SK-N-SH (cell line): ENCODE measurements at regions not wholly inside any gene's neighbourhood (a gene's known extent, or its start where the extent isn't known, plus 50 kb on each side); places are given as distances from the start of the nearest gene placed in this dataset.

Source experiments
- CTCF ChIA-PET: fragments of 300-600, 350-600 bp; formaldehyde crosslinking; extraction: SDS; loops from one replicate; lab custom pipeline; 2021; lab: Yijun Ruan, JAX
- POLR2A ChIA-PET: fragments of 350-600 bp; sonication (Branson Sonifier 250); formaldehyde crosslinking; extraction: SDS; loops from one replicate; lab custom pipeline; 2020; ENCODE audit warnings: antibody characterized with exemption, inconsistent platforms; lab: Yijun Ruan, JAX
- DNase-seq: peaks from one replicate; pipeline ENCODE4 v3.0.0; 2012
- H2AFZ ChIP-seq: fragments of 200-600 bp; sonication (generic); 2 replicates; pipeline ENCODE4 v1.8.1; 2016; ENCODE audit warnings: antibody characterized with exemption, mild to moderate bottlenecking, low read depth
- H3F3A ChIP-seq: fragments of 200-600 bp; sonication (generic); replicated peaks from 2 replicates; pipeline ENCODE3; 2016; ENCODE audit warnings: antibody characterized with exemption, mild to moderate bottlenecking; ENCODE audit not compliant: insufficient read depth
- H3K27ac ChIP-seq, 2 experiments: fragments of 200-500 bp in 1 of 2; fragments of 200-600 bp in 1 of 2; sonication (Bioruptor generic) in 1 of 2; sonication (generic), shearing (Covaris generic) in 1 of 2; 2 replicates each; pipeline versions ENCODE4 v1.5.1 to v1.6.1; 2014 to 2016; ENCODE audit warnings: low read depth in 2 of 2, inconsistent platforms in 1 of 2, low read length in 1 of 2, mild to moderate bottlenecking in 1 of 2, mixed read lengths in 1 of 2
- H3K27me3 ChIP-seq: fragments of 200-600 bp; sonication (generic), shearing (Covaris generic); 2 replicates; pipeline ENCODE4 v1.6.1; 2016; ENCODE audit warnings: mixed run types; ENCODE audit not compliant: insufficient read depth
- H3K36me3 ChIP-seq, 2 experiments: fragments of 200-500 bp in 1 of 2; fragments of 200-600 bp in 1 of 2; sonication (Bioruptor generic) in 1 of 2; sonication (generic) in 1 of 2; replicated peaks in 1 of 2; 2 replicates each; pipeline versions ENCODE3 to v1.5.1; 2014 to 2016; ENCODE audit warnings: low read length in 1 of 2, mild to moderate bottlenecking in 1 of 2; ENCODE audit not compliant: insufficient read depth in 2 of 2, control insufficient read depth in 1 of 2
- H3K4me1 ChIP-seq, 2 experiments: fragments of 200-500 bp in 1 of 2; fragments of 200-600 bp in 1 of 2; sonication (Bioruptor generic) in 1 of 2; sonication (generic), shearing (Covaris generic) in 1 of 2; 2 replicates each; pipeline versions ENCODE4 v1.5.1 to v1.6.1; 2014 to 2016; ENCODE audit warnings: low read depth in 1 of 2, low read length in 1 of 2, mixed run types in 1 of 2; ENCODE audit not compliant: insufficient read depth in 2 of 2, control insufficient read depth in 1 of 2
- H3K4me2 ChIP-seq: fragments of 200-600 bp; sonication (generic), shearing (Covaris generic); 2 replicates; pipeline ENCODE4 v1.6.1; 2017; ENCODE audit warnings: mixed run types
- H3K4me3 ChIP-seq, 2 experiments: fragments of 200-500 bp in 1 of 2; fragments of 200-600 bp in 1 of 2; sonication (Bioruptor generic) in 1 of 2; sonication (generic), shearing (Covaris generic) in 1 of 2; 2 replicates each; pipeline versions ENCODE4 v1.5.1 to v1.8.1; 2014 to 2016; ENCODE audit warnings: low read depth in 2 of 2, inconsistent platforms in 1 of 2, low read length in 1 of 2, mild to moderate bottlenecking in 1 of 2, mixed read lengths in 1 of 2, moderate library complexity in 1 of 2
- H3K79me2 ChIP-seq: fragments of 200-600 bp; sonication (generic); 2 replicates; pipeline ENCODE4 v1.8.1; 2017; ENCODE audit warnings: mild to moderate bottlenecking; ENCODE audit not compliant: insufficient read depth
- H3K9ac ChIP-seq: fragments of 200-600 bp; sonication (generic); 2 replicates; pipeline ENCODE4 v1.6.1; 2017; ENCODE audit warnings: mixed run types
- H3K9me2 ChIP-seq: fragments of 200-600 bp; sonication (generic); 2 replicates; pipeline ENCODE4 v1.6.1; 2017; ENCODE audit warnings: mixed run types
- H3K9me3 ChIP-seq: fragments of 200-600 bp; sonication (generic); 2 replicates; pipeline ENCODE4 v1.6.1; 2017; ENCODE audit warnings: mixed run types, mild to moderate bottlenecking, moderate library complexity
- H4K20me1 ChIP-seq: fragments of 200-600 bp; sonication (generic); 2 replicates; pipeline ENCODE4 v1.6.1; 2017; ENCODE audit warnings: mild to moderate bottlenecking, mixed run types; ENCODE audit not compliant: insufficient read depth
- CHD2 ChIP-seq: fragments of 150-350 bp; IDR thresholded peaks from 2 replicates; pipeline ENCODE4 v1.6.1; 2018; ENCODE audit warnings: low read length; ENCODE audit not compliant: partially characterized antibody
- ELF1 ChIP-seq: IDR thresholded peaks from 2 replicates; pipeline ENCODE4 v1.4.0; 2012
- EP300 ChIP-seq, 2 experiments: IDR thresholded peaks; 2 replicates each; pipeline versions ENCODE4 v1.4.0 to v1.6.1; 2012; ENCODE audit warnings: borderline replicate concordance in 1 of 2, low read depth in 1 of 2, low read length in 1 of 2
- FOXJ3 ChIP-seq: sonication (generic); formaldehyde crosslinking; IDR thresholded peaks from 2 replicates; pipeline ENCODE4 v1.5.1; 2020; ENCODE audit warnings: mild to moderate bottlenecking, missing genetic modification reagents
- FOXM1 ChIP-seq: IDR thresholded peaks from 2 replicates; pipeline ENCODE4 v1.4.0; 2012; ENCODE audit warnings: low read depth, mild to moderate bottlenecking
- GABPA ChIP-seq: IDR thresholded peaks from 2 replicates; pipeline ENCODE4 v1.4.0; 2012; ENCODE audit warnings: low read depth, mild to moderate bottlenecking
- IRF3 ChIP-seq: fragments of 150-350 bp; IDR thresholded peaks from 2 replicates; pipeline ENCODE4 v1.6.1; 2016; ENCODE audit warnings: mild to moderate bottlenecking, low read depth, low read length
- MEF2A ChIP-seq: IDR thresholded peaks from 2 replicates; pipeline ENCODE4 v1.4.0; 2012; ENCODE audit warnings: low read depth, borderline replicate concordance
- MXI1 ChIP-seq: IDR thresholded peaks from 2 replicates; pipeline ENCODE4 v1.6.1; 2012; ENCODE audit warnings: mild to moderate bottlenecking, low read depth, low read length, improper control_type of control experiment
- POLR2AphosphoS5 ChIP-seq: IDR thresholded peaks from 2 replicates; pipeline ENCODE4 v1.6.1; 2012; ENCODE audit warnings: low read depth, low read length
- RCOR1 ChIP-seq: fragments of 150-350 bp; IDR thresholded peaks from 2 replicates; pipeline ENCODE4 v1.6.1; 2017; ENCODE audit warnings: antibody characterized with exemption, low read length
- RFX5 ChIP-seq: IDR thresholded peaks from 2 replicates; pipeline ENCODE4 v1.6.1; 2012; ENCODE audit warnings: mild to moderate bottlenecking, improper control_type of control experiment, low read length
- RXRA ChIP-seq: IDR thresholded peaks from 2 replicates; pipeline ENCODE4 v1.4.0; 2012; ENCODE audit warnings: low read depth, mild to moderate bottlenecking, borderline replicate concordance
- SIN3A ChIP-seq: IDR thresholded peaks from 2 replicates; pipeline ENCODE4 v1.6.1; 2012; ENCODE audit warnings: low read depth, mild to moderate bottlenecking, low read length, moderate library complexity, borderline replicate concordance
- SMC3 ChIP-seq: IDR thresholded peaks from 2 replicates; pipeline ENCODE4 v1.6.1; 2012; ENCODE audit warnings: low read depth, low read length, improper control_type of control experiment
- TCF12 ChIP-seq: IDR thresholded peaks from 2 replicates; pipeline ENCODE4 v1.4.0; 2012
- TEAD4 ChIP-seq: IDR thresholded peaks from 2 replicates; pipeline ENCODE4 v1.4.0; 2012; ENCODE audit warnings: mild to moderate bottlenecking, borderline replicate concordance; ENCODE audit not compliant: insufficient read depth
- USF1 ChIP-seq: IDR thresholded peaks from 2 replicates; pipeline ENCODE4 v1.4.0; 2012; ENCODE audit warnings: low read depth, borderline replicate concordance
- WGBS: methylation state at CpG from one replicate; pipeline ENCODE4 v1.1.6; 2017; ENCODE audit warnings: low lambda C conversion rate; 5-methylcytosine and 5-hydroxymethylcytosine counted together
- TF ChIP-seq, protein P1 (sequence below): fragments of 200-600 bp; sonication (generic); IDR thresholded peaks from 2 replicates; pipeline ENCODE4 v1.6.1; 2017; ENCODE audit warnings: antibody characterized with exemption, mild to moderate bottlenecking, moderate library complexity

DNA sequence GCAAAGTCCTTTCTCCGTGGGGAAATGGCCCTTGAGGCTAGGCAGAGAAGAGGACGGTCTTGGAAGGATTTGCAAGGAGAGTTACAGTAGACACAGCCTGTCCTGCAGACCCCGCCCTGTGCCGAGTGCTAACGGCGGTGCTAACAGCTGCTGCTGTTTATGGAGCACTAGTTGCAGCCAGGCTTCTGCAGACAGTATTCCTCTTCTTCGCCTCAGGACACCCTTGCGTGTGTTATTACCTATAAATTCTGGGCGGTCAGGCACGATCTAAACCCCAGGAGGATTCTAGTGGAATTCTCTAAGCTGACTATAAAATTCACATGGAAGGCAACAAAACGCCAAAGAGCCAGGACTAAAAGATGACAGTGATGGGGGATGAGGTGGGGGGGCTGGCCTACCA, 139.8 kb downstream of the GLI2 start:
- H3K9me3 ChIP-seq, result no peaks in the 10 kb centered on the region
- peaks cover 0 to 10% of the 10 kb centered on the region in 2 experiments; a peak in 1 of 4 replicates for H3K4me1 ChIP-seq
- no peaks in the 10 kb centered on the region for H3K36me3 ChIP-seq
- ChIA-PET CTCF (interaction anchor here (2.1 kb wide), 1 partner anchor 14 kb away, joined by 8 read pairs; no protein-coding TSS in a partner anchor), POLR2A (no interaction called here)
- H3K9ac ChIP-seq, result no peak overlapping the region
- no peak overlapping the region for H3K4me3 ChIP-seq
- no peak for DNase-seq
- no peak overlapping the region for H3K27ac ChIP-seq
- H3F3A ChIP-seq, result no peaks in the 10 kb centered on the region
- H3K4me2 ChIP-seq, result no peak overlapping the region
- H4K20me1 ChIP-seq, result 0 out of 2 replicates have a peak, but pooled peaks cover 3% of the 10 kb centered on the region
- no peak for TF ChIP-seq POLR2AphosphoS5
- no peak for TF ChIP-seq TCF12
- TF ChIP-seq USF1, result no peak
- no peak for TF ChIP-seq RFX5
- no peak for TF ChIP-seq RCOR1
- TF ChIP-seq SMC3, result no peak
- TF ChIP-seq FOXM1, result no peak
- no peaks in the 10 kb centered on the region for H3K27me3 ChIP-seq
- no peaks in the 10 kb centered on the region for H3K9me2 ChIP-seq
- H2AFZ ChIP-seq, result no peak overlapping the region
- WGBS, result 90% methylated on average over 7 of the region's 11 CpGs
- peaks cover 33% of the 10 kb centered on the region for H3K79me2 ChIP-seq

DNA sequence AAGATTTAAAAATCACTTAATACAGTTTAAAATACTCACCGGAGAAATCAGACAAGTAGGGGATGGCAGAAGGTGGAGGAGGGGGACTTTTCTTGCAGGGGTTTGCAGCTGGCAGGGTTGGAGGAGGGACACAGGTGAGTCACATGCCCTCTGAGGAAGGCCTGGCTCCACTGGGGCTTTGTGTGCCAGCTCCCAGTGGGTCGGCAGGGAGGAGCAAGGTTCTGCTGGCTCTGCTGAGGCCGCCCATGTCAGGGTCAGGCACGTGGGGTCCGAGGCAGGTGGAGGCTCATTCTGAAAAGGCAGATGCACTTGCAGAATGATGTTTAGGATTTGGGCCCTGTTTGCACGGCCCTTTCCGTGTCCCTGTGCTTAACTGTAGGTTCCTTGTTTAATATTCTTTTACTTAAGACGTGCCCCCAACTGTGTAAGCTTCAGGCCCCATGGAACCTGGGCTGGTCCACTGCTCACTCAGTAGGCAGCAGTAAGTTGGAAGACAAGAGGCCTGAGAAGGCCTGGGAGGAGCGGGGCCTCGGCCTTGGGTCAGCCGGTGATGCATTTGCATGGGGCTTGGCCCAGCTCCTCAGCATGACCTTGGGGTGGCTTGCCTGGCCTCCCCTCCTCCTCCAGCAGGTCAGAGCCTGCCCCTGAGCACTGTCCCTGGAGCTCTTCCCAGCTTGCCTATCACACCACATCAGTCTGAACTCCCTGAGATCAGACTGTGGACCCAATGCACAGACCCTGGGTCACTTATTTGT, 141.0 kb downstream of the GLI2 start:
- POLR2A ChIA-PET, result no interaction called here
- CTCF ChIA-PET, result interaction anchor here (0.9 to 2.1 kb wide), 4 partner anchors 9 to 203 kb away, joined by 3 to 8 read pairs (median 5); no protein-coding TSS in a partner anchor
- no peak overlapping the region for H3K27ac ChIP-seq
- H3K4me1 ChIP-seq, result peaks cover 0 to 11% of the 10 kb centered on the region in 2 experiments; a peak in 1 of 4 replicates
- DNase-seq, result no peak
- H3K9me2 ChIP-seq, result no peaks in the 10 kb centered on the region
- no peak overlapping the region for H3K4me3 ChIP-seq
- peaks cover 33% of the 10 kb centered on the region for H3K79me2 ChIP-seq
- H3K9me3 ChIP-seq, result no peaks in the 10 kb centered on the region
- no peak overlapping the region for H3K9ac ChIP-seq
- H3K4me2 ChIP-seq, result no peak overlapping the region
- TF ChIP-seq EP300 (IDR thresholded peaks at IDR 0.05; ENCODE audit: borderline replicate concordance in 1 of 2, low read depth in 1 of 2, low read length in 1 of 2) (no peak), GABPA (no peak), CHD2 (no peak)
- TF ChIP-seq, all 33 proteins: peak for 0
- H3F3A ChIP-seq, result no peaks in the 10 kb centered on the region
- 98% methylated on average over 11 of the region's 11 CpGs for WGBS
- H3K27me3 ChIP-seq, result no peaks in the 10 kb centered on the region
- 0 out of 2 replicates have a peak, but pooled peaks cover 3% of the 10 kb centered on the region for H4K20me1 ChIP-seq
- no peak overlapping the region for H2AFZ ChIP-seq
- no peaks in the 10 kb centered on the region for H3K36me3 ChIP-seq

- CTCF ChIA-PET, result interaction anchor here (1.8 to 1.9 kb wide), 2 partner anchors 10 to 141 kb away, joined by 5 read pairs; no protein-coding TSS in a partner anchor
- no peaks in the 10 kb centered on the region for H3K27me3 ChIP-seq
- POLR2A ChIA-PET, result no interaction called here
- H3F3A ChIP-seq, result no peaks in the 10 kb centered on the region
- H3K4me3 ChIP-seq, result no peak overlapping the region
- H3K9me3 ChIP-seq, result no peaks in the 10 kb centered on the region
- H3K4me1 ChIP-seq, result peaks cover 0 to 18% of the 10 kb centered on the region in 2 experiments; a peak in 1 of 4 replicates
- no peak overlapping the region for H2AFZ ChIP-seq
- WGBS, result 86% methylated on average over 7 of the region's 7 CpGs
- H3K4me2 ChIP-seq, result no peak overlapping the region
- 0 out of 2 replicates have a peak, but pooled peaks cover 3% of the 10 kb centered on the region for H4K20me1 ChIP-seq
- no peaks in the 10 kb centered on the region for H3K36me3 ChIP-seq
- no peak for DNase-seq
- H3K27ac ChIP-seq, result no peak overlapping the region
- H3K79me2 ChIP-seq, result peaks cover 30% of the 10 kb centered on the region
- H3K9ac ChIP-seq, result no peak overlapping the region
- no peaks in the 10 kb centered on the region for H3K9me2 ChIP-seq
- no peak for TF ChIP-seq MEF2A
- no peak for TF ChIP-seq RCOR1
- TF ChIP-seq, protein P1, sequence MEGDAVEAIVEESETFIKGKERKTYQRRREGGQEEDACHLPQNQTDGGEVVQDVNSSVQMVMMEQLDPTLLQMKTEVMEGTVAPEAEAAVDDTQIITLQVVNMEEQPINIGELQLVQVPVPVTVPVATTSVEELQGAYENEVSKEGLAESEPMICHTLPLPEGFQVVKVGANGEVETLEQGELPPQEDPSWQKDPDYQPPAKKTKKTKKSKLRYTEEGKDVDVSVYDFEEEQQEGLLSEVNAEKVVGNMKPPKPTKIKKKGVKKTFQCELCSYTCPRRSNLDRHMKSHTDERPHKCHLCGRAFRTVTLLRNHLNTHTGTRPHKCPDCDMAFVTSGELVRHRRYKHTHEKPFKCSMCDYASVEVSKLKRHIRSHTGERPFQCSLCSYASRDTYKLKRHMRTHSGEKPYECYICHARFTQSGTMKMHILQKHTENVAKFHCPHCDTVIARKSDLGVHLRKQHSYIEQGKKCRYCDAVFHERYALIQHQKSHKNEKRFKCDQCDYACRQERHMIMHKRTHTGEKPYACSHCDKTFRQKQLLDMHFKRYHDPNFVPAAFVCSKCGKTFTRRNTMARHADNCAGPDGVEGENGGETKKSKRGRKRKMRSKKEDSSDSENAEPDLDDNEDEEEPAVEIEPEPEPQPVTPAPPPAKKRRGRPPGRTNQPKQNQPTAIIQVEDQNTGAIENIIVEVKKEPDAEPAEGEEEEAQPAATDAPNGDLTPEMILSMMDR, result no peak
- no peak for TF ChIP-seq SIN3A
- TF ChIP-seq RXRA, result no peak
- TF ChIP-seq FOXJ3, result no peak
- TF ChIP-seq EP300 (IDR thresholded peaks at IDR 0.05; ENCODE audit: borderline replicate concordance in 1 of 2, low read depth in 1 of 2, low read length in 1 of 2), result no peak
- no peak for TF ChIP-seq ELF1
- no peak for TF ChIP-seq TEAD4
- no peak for TF ChIP-seq MXI1
- TF ChIP-seq TCF12, result no peak
- no peak for TF ChIP-seq IRF3
- TF ChIP-seq SMC3, result no peak
These were observed 141.7 kb downstream of the GLI2 start for GRCh38 chr2:120877409-120877808.
